GM21619 (cell line): ENCODE measurements at regions not wholly inside any gene's neighbourhood (a gene's known extent, or its start where the extent isn't known, plus 50 kb on each side); places are given as distances from the start of the nearest gene placed in this dataset.

Source experiments
- ATAC-seq: cut with Tn5 transposase; IDR thresholded peaks from one replicate; pipeline ENCODE4 v1.9.1; 2021; ENCODE audit not compliant: unreplicated experiment

- no peak for ATAC-seq
These were observed 239.8 kb upstream of the TLE3 start for GRCh38 chr15:70337277-70338186.

DNA sequence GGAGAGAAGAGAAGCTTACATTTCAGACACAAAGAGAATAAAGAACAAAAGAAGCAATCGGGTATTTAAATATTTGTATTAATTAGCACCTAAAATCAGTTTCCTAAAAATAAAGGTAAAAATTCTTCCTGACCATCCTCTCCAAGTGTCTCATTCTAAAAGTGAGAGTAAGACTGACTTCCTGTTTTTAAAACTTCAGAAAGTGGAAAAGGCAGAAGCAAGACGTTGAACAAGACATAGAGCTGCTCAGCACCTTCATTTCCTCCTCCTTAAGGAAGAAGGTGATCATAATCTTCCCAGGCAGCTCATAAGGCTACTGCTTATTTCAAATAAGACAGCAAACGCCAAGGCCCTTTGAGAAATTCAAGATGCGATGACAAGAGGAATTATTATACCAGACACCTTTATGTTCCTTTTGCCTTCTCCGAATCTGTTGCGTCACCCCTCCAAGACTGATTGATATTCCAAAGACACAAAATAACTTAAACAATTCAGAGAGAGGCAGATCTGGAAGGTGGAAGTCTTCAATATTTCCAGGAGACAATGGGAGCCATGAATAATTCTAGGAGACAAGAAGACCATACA is 238.8 kb upstream of the TLE3 start:
- ATAC-seq: no peak

DNA sequence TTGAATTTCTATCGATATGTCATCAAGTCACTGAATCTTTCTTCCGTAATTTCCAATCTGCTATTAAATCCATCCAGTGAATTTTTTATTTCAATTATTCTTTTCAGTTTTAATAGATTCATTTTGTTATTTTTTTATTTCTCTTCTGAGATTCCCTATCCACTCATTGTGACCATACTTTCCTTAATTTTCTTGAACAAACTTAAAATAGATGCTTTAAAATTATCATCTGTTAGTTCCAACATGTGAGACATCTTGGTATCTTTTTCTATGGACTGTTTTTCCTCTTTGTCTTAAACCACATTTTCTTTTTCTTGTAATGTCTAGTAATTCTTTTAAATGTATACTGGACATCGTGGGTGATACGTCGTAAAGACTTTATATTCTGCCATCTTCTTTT is 236.6 kb upstream of the TLE3 start:
- ATAC-seq: no peak

- ATAC-seq: no peak
These were observed 231.5 kb upstream of the TLE3 start for GRCh38 chr15:70329179-70329578.

DNA sequence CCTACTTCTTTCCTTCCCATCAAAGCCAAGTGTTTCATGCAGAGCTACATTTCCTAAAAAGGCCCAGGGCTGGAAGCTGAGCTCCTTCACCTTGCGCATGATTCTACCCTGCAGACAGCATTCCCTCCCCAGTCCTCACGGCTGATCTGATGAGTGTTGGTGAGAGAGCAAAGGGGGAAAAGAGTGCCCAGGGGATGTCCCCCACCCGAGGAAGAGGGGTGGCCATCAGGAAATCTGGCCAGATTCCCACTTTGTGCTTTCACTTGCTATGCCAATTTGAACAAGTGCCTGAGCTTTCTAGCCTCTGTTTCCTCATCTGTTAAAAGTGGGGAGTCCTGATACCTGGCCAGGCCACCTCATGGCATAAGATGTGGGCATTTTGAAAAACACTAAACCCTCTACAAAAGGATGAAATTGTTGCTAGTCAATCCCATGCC is 231.0 kb upstream of the TLE3 start:
- ATAC-seq: no peak

- ATAC-seq: no peak
These were observed 230.3 kb upstream of the TLE3 start for GRCh38 chr15:70327856-70328678.

DNA sequence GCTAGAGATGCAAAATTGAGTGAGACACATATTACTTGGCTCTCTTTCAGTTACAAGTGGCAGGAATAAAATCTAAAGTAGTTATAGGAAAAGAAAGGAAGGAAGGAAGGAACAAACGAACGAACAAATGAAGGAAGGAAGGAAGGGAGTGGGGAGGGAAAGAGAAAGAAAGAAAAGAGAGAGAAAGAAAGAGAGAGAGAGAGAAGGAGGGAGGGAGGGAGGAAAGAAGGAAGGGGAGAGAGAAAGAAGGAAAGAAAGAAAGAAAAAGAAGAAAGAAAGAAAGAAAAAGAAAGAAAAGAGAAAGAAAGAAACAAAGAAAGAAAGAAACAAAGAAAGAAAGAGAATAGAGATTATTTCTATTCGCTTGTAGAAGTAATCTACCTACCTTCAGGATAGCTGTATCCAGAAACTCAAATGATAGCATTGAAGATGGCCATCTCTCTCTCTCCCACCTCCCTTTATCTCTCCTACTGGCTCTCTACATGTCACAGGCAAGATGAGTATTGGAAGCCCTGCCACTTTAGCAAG is 229.7 kb upstream of the TLE3 start:
- no peak for ATAC-seq

- no peak for ATAC-seq
These were observed 226.6 kb upstream of the TLE3 start for GRCh38 chr15:70324001-70324974.

- ATAC-seq: no peak
These were observed 225.6 kb upstream of the TLE3 start for GRCh38 chr15:70323111-70323851.

- ATAC-seq: no peak
These were observed 224.4 kb upstream of the TLE3 start for GRCh38 chr15:70322051-70322668.

DNA sequence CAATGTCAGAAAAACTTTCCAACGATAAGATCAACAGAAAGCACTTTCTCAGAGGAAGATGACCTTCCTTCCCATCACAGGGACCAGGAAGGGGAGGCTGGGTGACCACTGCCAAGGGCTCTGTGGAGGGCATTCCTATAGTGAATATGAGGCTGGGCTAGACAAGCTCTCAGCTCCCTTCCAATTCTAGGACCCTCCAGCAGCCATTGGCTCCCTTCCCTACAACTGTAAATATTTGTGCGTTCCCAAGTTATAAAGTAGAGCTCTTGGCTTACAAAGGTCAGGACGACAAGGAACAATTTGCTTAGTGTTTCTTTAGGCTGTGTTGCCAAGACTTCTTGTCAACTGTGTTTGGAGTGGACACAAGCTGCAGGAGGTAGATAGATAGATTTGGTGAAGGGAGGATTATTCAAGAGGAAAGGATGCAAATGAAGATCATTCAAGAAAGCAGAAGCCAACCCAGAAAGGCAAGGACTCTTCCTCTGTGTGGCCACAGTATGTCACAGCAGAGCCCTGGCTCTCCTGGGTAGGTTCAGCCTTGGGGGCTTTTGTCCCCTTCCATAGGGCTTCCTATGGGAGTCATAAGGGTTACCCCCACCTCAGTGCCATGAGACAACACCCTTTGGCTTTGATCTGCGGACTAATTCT is 223.6 kb upstream of the TLE3 start:
- no peak for ATAC-seq

DNA sequence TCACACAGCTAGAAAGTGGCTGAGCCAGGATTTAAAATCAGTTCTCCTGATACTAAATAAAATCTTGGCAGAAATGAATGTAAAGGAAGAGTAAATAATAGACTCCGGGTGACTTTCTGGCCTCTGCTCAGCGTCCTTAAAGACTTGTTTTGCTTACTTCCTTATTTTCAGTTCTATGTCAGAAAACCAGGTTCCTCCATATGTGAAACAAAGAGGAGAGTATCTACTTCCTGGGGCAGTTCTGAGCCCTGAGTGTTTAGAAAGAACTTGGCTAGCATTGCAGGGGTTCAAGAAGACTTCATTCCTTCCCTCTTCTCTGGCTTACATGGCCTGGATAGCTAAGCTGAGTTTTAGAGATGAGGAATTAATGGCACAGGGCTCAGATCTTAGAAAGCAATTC is 222.8 kb upstream of the TLE3 start:
- no peak for ATAC-seq

GRCh38 chr15:70320077-70320476 is 222.4 kb upstream of the TLE3 start:
- no peak for ATAC-seq

DNA sequence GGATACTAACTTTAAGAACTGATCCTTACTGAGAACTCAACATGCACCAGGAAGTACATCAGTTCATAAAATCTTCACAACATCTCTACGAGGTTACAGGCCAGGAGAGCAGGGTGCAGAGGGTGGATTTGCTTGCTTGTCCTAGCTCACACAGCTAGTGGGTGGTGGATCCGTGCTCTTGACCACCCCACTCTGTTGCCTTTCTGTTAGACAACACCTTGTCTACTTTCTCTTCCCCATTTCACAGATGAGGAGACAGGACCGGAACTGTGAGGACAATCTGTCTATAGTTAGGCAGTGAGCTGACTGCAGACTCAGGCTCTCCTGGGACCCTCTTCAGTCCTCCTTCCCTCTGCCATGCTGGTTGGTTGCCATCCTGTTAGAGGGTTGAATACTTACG is 221.7 kb upstream of the TLE3 start:
- ATAC-seq: peak; percentile 86

GRCh38 chr15:70318594-70319465 is 221.1 kb upstream of the TLE3 start:
- ATAC-seq: peak; percentile 32

DNA sequence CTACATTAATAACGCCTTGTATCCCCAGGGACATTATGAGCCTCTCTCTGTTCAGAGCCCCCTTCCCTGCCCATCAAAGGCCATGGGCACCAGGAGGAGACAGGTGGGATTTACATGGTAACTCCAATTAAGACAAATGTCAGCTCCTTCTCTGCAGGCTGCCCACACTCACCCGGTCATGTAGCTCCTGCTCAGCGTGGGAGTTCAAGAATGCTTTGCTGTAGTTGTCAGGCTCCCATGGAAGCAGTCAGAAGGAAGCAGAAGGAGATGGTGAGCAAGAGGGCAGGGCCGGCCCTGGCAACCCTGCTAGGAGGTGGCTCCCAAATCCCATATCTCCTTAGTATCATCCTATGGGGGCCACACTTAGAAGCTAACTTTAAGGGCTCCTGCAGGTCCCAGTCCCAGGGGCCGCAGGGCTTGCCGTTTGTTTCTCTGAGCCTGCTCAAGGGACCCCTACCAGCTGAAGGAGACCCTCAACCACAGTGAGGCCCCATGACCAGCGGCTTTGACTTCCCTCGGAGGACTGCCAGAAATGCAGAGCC is 218.4 kb upstream of the TLE3 start:
- ATAC-seq: no peak

- no peak for ATAC-seq
These were observed 217.7 kb upstream of the TLE3 start for GRCh38 chr15:70315431-70315830.
